Activated gamma-delta T cell treated with Interleukin-2 at 50 U/mL for 16 hours (primary cell): ENCODE measurements at regions not wholly inside any gene's neighbourhood (a gene's known extent, or its start where the extent isn't known, plus 50 kb on each side); places are given as distances from the start of the nearest gene placed in this dataset.

Source experiments
- DNase-seq: peaks from one replicate; pipeline ENCODE4 v3.0.0-alpha.2; 2020

- DNase-seq, result no peak
Observed at GRCh38 chr1:219391297-219391696, 217.6 kb downstream of the LYPLAL1 start.

DNA sequence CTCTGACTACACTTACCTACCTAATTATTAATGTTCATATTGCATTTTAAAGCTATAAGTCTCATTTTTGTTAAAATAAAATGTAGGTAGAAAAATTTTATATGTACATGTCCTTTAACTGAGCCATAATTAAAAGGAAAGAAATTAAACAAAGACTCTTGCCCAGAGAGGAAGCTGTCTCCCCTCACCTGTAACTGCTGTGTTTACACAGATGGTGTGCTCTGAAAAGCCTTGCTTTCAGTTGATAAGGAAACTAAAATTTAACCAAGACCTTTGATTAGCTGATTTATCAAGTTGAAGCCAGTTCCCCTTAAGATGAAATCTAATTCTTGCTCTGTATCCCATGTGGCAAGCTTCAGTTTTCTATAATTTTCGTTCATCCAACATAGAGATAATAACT lies 213.5 kb downstream of the LYPLAL1 start:
- no peak for DNase-seq

- DNase-seq, result no peak
Observed at GRCh38 chr1:219385787-219386427, 212.2 kb downstream of the LYPLAL1 start.

DNA sequence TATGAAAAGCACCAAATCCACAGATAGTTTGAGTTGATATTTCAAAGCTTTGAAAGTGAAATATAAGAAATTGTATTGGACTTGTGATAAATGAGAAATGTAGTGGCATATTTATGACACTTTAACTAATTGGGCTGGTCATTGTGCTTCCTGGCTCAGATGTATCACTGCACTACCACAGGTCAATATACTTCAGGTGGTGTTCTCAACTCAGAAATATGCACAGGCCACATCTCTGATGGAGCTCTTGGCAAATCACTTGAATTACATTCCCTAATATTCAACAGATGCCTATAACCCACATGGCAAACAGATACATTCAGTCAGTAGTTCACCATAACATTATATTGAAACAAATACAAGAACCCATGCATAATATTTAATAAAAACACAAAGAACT lies 209.6 kb downstream of the LYPLAL1 start:
- no peak for DNase-seq

DNA sequence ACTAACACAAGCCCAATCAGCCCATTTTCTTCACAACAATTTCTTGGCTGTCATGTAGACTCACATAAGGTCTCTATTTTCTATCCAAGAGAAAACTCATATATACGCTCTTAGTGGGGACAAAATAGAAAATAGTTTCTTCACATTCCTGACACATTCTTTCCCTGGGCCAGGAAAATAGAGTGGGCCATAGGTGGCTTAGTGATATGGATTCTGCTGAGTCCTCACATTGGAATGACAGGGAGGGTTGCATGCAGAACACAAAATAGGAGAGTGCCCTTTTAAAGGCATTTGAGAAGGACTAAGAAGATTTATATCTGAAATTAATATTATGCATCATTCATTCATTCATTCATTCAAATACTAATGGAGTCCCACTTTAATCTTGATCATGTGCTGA lies 207.7 kb downstream of the LYPLAL1 start:
- DNase-seq, result no peak

DNA sequence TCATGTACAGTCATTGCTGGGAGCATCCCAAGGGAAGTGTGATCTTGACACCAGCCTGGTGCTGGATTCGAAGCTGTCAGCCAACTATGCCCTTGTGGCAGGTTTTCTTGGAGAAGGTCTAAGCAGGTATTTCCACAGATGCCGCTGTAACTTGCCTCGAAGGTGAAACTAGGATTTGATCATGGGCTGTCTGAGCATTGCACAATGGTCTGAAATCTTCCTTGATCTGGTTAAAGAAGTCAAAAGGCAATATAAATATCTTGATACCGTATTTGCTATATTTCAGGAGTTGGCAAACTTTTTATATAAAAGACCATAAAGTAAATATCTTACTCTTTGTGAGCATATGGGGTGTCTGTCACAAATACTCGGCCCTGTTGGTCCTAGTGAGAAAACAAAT lies 206.8 kb downstream of the LYPLAL1 start:
- no peak for DNase-seq

DNA sequence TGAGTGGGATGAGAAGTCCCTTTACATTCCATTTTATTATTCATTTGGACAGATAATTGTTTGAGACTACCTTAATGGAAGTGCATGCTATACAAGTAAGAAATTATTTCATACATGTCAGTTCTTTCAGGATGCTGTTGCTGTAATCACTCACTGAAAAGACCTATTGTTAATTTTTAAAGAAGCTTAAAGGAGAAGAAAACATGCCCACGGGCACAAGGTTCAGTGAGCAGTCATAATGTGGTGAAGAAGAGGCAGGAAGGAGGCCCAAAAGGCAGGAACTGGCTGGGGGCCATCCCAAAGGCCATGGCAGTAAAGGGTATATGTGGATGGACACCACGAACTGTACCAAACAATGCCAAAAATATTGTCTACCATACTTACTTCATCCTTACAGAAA lies 206.0 kb downstream of the LYPLAL1 start:
- no peak for DNase-seq

GRCh38 chr1:219374636-219375035 lies 201.0 kb downstream of the LYPLAL1 start:
- no peak for DNase-seq

DNA sequence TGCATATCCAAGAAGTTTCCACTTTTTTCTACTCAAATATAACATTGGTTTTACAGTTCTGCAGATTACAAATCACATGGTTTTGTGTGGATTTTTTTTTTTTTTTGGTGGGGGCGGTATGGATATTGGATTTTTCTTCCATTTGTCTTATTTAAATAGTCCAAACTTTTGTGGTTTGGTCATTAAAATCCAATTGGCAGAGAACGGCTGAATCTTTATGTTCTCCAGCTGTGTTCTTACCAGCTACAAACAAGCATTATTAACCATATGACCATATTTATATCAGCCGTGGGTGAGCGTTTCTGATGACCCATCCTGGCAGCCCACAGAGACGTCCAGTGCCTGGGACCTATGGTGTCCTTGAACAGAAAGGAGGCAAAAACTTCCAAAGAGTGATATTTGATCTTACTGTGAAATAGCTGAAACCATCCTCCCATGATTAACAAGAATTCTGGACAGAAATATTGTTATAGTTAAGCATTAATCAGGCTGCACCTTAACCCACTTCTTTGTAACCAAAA lies 200.4 kb downstream of the LYPLAL1 start:
- no peak for DNase-seq

GRCh38 chr1:219373616-219373935 lies 199.9 kb downstream of the LYPLAL1 start:
- no peak for DNase-seq

GRCh38 chr1:219372916-219373615 lies 199.4 kb downstream of the LYPLAL1 start:
- DNase-seq, result no peak

DNA sequence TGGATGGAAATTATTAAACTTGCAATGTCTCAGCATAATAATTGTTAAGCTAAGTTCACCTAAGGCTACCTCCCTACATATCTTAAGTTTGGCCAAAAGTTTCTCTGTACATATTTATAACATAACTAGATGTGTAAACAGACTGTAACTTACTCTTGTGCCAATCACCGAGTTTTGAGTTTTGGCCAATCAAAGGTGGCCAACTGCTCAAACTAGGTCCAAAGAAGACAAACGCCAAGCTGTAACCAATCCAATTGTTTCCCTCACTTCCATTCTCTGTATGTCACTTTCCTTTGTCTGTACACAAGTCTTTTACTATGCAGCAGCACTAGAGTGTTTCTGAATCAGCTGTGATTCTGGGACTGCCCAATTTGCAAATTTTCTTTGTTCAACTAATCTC lies 197.8 kb downstream of the LYPLAL1 start:
- no peak for DNase-seq

GRCh38 chr1:219367496-219367895 lies 193.8 kb downstream of the LYPLAL1 start:
- DNase-seq, result no peak

DNA sequence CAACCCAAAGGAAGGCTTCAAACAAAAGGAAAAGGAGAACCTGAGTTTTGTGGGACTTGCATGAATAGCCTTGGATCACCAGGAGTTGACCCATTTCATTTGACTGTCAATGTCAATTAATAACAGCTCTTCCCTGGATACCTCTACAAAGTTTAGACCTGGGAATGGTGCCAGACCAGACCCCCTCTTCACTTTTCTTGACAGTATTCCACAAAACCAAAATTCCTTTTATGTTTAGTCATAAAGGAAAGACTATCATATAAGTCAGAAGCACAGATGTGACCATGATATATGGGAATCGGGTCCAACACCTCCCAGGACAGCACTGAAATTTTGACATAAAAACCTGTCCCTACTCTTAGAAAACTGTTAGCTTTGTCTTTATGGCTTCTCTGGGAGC lies 191.8 kb downstream of the LYPLAL1 start:
- DNase-seq, result no peak

GRCh38 chr1:219362702-219363101 lies 189.0 kb downstream of the LYPLAL1 start:
- no peak for DNase-seq

- DNase-seq, result no peak
Observed at GRCh38 chr1:219359126-219359525, 185.4 kb downstream of the LYPLAL1 start.

DNA sequence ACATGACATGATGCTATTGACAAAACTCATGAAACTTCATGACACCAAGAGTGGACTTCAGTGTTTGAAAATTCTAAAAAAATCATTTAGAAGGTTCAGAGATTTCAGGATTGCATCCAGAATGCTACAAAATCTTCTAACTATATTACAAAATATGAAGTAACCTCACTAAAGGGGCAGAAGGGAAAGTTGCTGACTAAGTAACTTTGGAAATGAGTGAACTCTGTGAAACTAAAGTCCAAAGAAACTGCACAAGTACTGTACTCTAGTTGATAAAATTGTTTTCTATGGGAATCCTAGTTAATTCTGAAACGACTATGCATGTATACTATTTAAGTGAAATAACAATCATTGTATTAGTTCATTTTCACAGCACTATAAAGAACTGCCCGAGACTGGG lies 184.4 kb downstream of the LYPLAL1 start:
- no peak for DNase-seq

DNA sequence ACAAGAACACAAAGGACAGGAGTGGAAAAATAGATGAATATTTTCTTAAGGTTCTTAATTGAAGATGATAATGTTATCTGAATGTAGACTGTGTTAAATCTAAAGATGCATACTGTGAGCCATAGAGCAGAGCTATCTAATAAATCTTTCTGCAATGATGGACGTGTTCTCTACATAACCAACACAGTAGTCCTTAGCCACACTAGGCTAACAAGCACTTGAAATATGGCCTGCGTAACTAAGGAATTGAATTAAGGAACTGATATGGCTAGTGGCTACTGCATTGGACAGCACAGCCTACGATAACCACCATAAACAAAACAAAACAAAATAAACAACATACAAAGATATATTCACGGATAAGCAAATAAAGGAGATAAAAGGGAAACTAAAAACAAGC lies 181.3 kb downstream of the LYPLAL1 start:
- DNase-seq, result no peak

DNA sequence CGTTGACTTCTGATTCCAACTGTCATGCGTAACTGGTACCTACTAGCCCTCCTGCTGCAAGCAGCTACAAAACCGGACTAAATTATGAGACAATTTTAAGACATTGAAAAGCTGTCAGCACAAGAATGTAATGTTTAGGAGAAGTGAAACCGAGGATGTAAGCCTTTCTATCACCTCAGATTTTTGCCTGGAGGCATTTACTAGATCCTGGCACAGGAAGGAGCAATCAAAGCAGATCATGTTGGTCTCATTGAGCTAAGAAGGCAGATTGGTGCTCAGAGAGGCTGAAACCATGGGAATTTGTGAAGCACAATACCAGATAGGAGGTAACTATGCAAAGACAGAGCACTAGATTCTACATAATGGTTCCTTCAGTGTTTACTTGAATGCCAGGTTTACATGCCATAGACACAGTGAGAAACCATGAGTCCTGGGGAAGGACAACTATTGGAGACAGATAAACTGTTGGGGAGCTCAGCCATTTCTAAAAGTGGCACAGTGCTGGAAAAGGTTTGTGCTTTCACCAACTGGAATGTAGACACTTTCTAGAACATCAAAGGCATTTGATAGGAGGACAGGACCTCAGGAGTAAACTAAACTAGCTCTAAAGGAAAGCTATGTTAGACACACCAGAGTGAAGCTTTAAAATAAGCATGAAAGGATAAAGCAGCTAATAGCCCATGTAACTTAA lies 179.4 kb downstream of the LYPLAL1 start:
- DNase-seq, result no peak

GRCh38 chr1:219350172-219350931 lies 176.7 kb downstream of the LYPLAL1 start:
- no peak for DNase-seq

GRCh38 chr1:219347921-219348391 lies 174.3 kb downstream of the LYPLAL1 start:
- no peak for DNase-seq

DNA sequence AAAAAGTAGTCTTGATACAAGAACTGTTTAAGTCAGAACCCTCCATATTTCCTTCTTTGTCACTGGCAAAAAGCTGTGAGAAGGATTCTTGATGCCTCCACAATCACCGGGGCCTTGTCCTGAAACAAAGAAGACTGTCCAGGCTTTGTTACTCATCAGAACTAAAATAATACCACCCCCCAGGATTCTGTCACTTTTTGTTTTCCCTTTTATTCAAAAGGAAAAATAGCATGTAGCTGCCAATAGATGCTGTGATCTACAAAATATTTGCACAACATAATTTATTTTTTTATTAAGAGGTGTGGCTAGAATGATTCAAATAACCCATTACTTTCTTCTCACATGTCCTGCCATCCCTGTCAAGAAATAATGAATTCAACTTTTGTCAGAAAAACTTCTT lies 173.7 kb downstream of the LYPLAL1 start:
- no peak for DNase-seq

DNA sequence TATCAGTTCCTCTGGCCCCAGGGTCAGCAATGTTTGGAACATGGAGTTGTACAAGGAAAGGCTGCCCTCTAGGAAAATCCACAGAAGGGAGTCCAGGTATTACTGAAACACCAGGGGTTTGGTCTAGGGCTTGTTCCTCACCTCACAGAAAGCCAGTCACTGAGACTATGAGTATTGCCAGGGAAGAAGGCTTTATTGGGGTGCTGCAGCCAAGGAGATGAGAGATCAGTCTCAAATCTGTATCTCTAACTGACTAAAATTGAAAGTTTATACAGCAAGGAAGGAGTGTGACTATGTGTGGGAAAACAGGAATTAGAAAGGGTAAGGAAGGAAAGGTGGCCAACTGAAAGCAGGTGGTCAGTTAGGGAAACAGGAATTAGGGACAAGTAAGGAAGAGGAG lies 172.3 kb downstream of the LYPLAL1 start:
- DNase-seq, result no peak
